GM19328 (cell line): ENCODE measurements at regions not wholly inside any gene's neighbourhood (a gene's known extent, or its start where the extent isn't known, plus 50 kb on each side); places are given as distances from the start of the nearest gene placed in this dataset.

Experiments
- ATAC-seq: cut with Tn5 transposase; IDR thresholded peaks from one replicate; pipeline ENCODE4 v1.9.1; 2021; ENCODE audit warnings: mild to moderate bottlenecking, moderate library complexity; ENCODE audit not compliant: unreplicated experiment

GRCh38 chr5:126081209-126081608 is 342.0 kb upstream of the GRAMD2B start:
- no peak for ATAC-seq

- no peak for ATAC-seq
Observed at GRCh38 chr5:126093041-126093440, 330.2 kb upstream of the GRAMD2B start.

GRCh38 chr5:126093718-126094117 is 329.5 kb upstream of the GRAMD2B start:
- ATAC-seq: no peak

- ATAC-seq: no peak
Observed at GRCh38 chr5:126094991-126095390, 328.2 kb upstream of the GRAMD2B start.

GRCh38 chr5:126096442-126097006 is 326.7 kb upstream of the GRAMD2B start:
- ATAC-seq: no peak

- ATAC-seq: no peak
Observed at GRCh38 chr5:126097876-126098275, 325.3 kb upstream of the GRAMD2B start.

GRCh38 chr5:126098330-126099017 is 324.7 kb upstream of the GRAMD2B start:
- no peak for ATAC-seq

- no peak for ATAC-seq
Observed at GRCh38 chr5:126099077-126099476, 324.1 kb upstream of the GRAMD2B start.

- no peak for ATAC-seq
Observed at GRCh38 chr5:126100767-126101166, 322.4 kb upstream of the GRAMD2B start.

GRCh38 chr5:126101901-126102300 is 321.3 kb upstream of the GRAMD2B start:
- no peak for ATAC-seq

- no peak for ATAC-seq
Observed at GRCh38 chr5:126103050-126103449, 320.2 kb upstream of the GRAMD2B start.

GRCh38 chr5:126103868-126104267 is 319.3 kb upstream of the GRAMD2B start:
- ATAC-seq: no peak

GRCh38 chr5:126104341-126104740 is 318.9 kb upstream of the GRAMD2B start:
- ATAC-seq: no peak

GRCh38 chr5:126104951-126105350 is 318.3 kb upstream of the GRAMD2B start:
- ATAC-seq: no peak

- ATAC-seq: no peak
Observed at GRCh38 chr5:126106029-126106428, 317.2 kb upstream of the GRAMD2B start.

- no peak for ATAC-seq
Observed at GRCh38 chr5:126107381-126107780, 315.8 kb upstream of the GRAMD2B start.

GRCh38 chr5:126108470-126108869 is 314.7 kb upstream of the GRAMD2B start:
- no peak for ATAC-seq

- ATAC-seq: no peak
Observed at GRCh38 chr5:126115059-126115629, 308.1 kb upstream of the GRAMD2B start.

GRCh38 chr5:126117044-126117443 is 306.2 kb upstream of the GRAMD2B start:
- ATAC-seq: no peak

- no peak for ATAC-seq
Observed at GRCh38 chr5:126119887-126120442, 303.2 kb upstream of the GRAMD2B start.

GRCh38 chr5:126120939-126121338 is 302.3 kb upstream of the GRAMD2B start:
- ATAC-seq: no peak

GRCh38 chr5:126122942-126123341 is 300.3 kb upstream of the GRAMD2B start:
- no peak for ATAC-seq
